ENCODE measurements at regions not wholly inside any gene's neighbourhood (a gene's known extent, or its start where the extent isn't known, plus 50 kb on each side); places are given as distances from the start of the nearest gene placed in this dataset.
A peak's percentile ranks its signal among the peaks of the same experiment; 100 is the strongest.

- Histone ChIP-seq H4K20me1 (ENCODE audit: control insufficient read depth, extremely low read depth, insufficient read depth, low read length) (no peaks in the 10 kb centered on the region), H3K9me3 (ENCODE audit: control insufficient read depth, insufficient read depth, low read depth, low read length) (no peaks in the 10 kb centered on the region), H3K27me3 (ENCODE audit: control insufficient read depth, insufficient read depth, low read length) (no peaks in the 10 kb centered on the region), H3K9ac (ENCODE audit: insufficient read depth, low read length) (no peak overlapping the region), H3K36me3 (ENCODE audit: control insufficient read depth, insufficient read depth, low read length) (no peaks in the 10 kb centered on the region), H2AFZ (ENCODE audit: low read length) (no peak overlapping the region), H3K27ac (ENCODE audit: insufficient read depth, low read length) (no peak overlapping the region), H3K79me2 (ENCODE audit: control insufficient read depth, insufficient read depth, low read length) (no peaks in the 10 kb centered on the region), H3K4me3 (replicated peaks in 1 of 4; ENCODE audit: control extremely low read depth in 1 of 4, insufficient read depth in 1 of 4, low read depth in 3 of 4, low read length in 4 of 4) (no peak overlapping the region), H3K4me1 (ENCODE audit: control insufficient read depth, extremely low read depth, insufficient read depth, low read length) (no peaks in the 10 kb centered on the region), H3K4me2 (ENCODE audit: extremely low read depth, insufficient read depth, low read length) (no peak overlapping the region)
- TF ChIP-seq EZH2 (IDR thresholded peaks at IDR 0.05; ENCODE audit: low read length, missing control alignments) (no peak), CTCF (conservative IDR thresholded peaks at IDR 0.05 in 1 of 2, IDR thresholded peaks at IDR 0.05 in 1 of 2; ENCODE audit: low read depth in 1 of 2, low read length in 2 of 2) (no peak)
- no peak for DNase-seq (ENCODE audit: low read depth in 2 of 2)
Measured at GRCh38 chr14:53228966-53229365, 75.8 kb upstream of the DDHD1 start.

- Histone ChIP-seq H3K4me2 (ENCODE audit: extremely low read depth, insufficient read depth, low read length) (no peak overlapping the region), H3K27ac (ENCODE audit: insufficient read depth, low read length) (no peak overlapping the region), H4K20me1 (ENCODE audit: control insufficient read depth, extremely low read depth, insufficient read depth, low read length) (no peaks in the 10 kb centered on the region), H3K9ac (ENCODE audit: insufficient read depth, low read length) (no peak overlapping the region), H3K79me2 (ENCODE audit: control insufficient read depth, insufficient read depth, low read length) (no peaks in the 10 kb centered on the region), H3K27me3 (ENCODE audit: control insufficient read depth, insufficient read depth, low read length) (no peaks in the 10 kb centered on the region), H3K9me3 (ENCODE audit: control insufficient read depth, insufficient read depth, low read depth, low read length) (no peaks in the 10 kb centered on the region), H3K4me1 (ENCODE audit: control insufficient read depth, extremely low read depth, insufficient read depth, low read length) (no peaks in the 10 kb centered on the region), H2AFZ (ENCODE audit: low read length) (no peak overlapping the region), H3K36me3 (ENCODE audit: control insufficient read depth, insufficient read depth, low read length) (no peaks in the 10 kb centered on the region), H3K4me3 (replicated peaks in 1 of 4; ENCODE audit: control extremely low read depth in 1 of 4, insufficient read depth in 1 of 4, low read depth in 3 of 4, low read length in 4 of 4) (no peak overlapping the region)
- TF ChIP-seq EZH2 (IDR thresholded peaks at IDR 0.05; ENCODE audit: low read length, missing control alignments), result no peak
- TF ChIP-seq CTCF (conservative IDR thresholded peaks at IDR 0.05 in 1 of 2, IDR thresholded peaks at IDR 0.05 in 1 of 2; ENCODE audit: low read depth in 1 of 2, low read length in 2 of 2), result no peak
- no peak for DNase-seq (ENCODE audit: low read depth in 2 of 2)
Measured at GRCh38 chr14:53227154-53227718, 74.1 kb upstream of the DDHD1 start.

- H3K4me1 ChIP-seq (ENCODE audit: control insufficient read depth, extremely low read depth, insufficient read depth, low read length), result no peaks in the 10 kb centered on the region
- no peaks in the 10 kb centered on the region for H3K27me3 ChIP-seq (ENCODE audit: control insufficient read depth, insufficient read depth, low read length)
- TF ChIP-seq CTCF (conservative IDR thresholded peaks at IDR 0.05 in 1 of 2, IDR thresholded peaks at IDR 0.05 in 1 of 2; ENCODE audit: low read depth in 1 of 2, low read length in 2 of 2), result no peak
- no peak for TF ChIP-seq EZH2 (IDR thresholded peaks at IDR 0.05; ENCODE audit: low read length, missing control alignments)
- H3K9ac ChIP-seq (ENCODE audit: insufficient read depth, low read length), result no peak overlapping the region
- no peak overlapping the region for H2AFZ ChIP-seq (ENCODE audit: low read length)
- no peaks in the 10 kb centered on the region for H4K20me1 ChIP-seq (ENCODE audit: control insufficient read depth, extremely low read depth, insufficient read depth, low read length)
- H3K4me2 ChIP-seq (ENCODE audit: extremely low read depth, insufficient read depth, low read length), result no peak overlapping the region
- H3K9me3 ChIP-seq (ENCODE audit: control insufficient read depth, insufficient read depth, low read depth, low read length), result no peaks in the 10 kb centered on the region
- H3K4me3 ChIP-seq (replicated peaks in 1 of 4; ENCODE audit: control extremely low read depth in 1 of 4, insufficient read depth in 1 of 4, low read depth in 3 of 4, low read length in 4 of 4), result no peak overlapping the region
- H3K27ac ChIP-seq (ENCODE audit: insufficient read depth, low read length), result no peak overlapping the region
- DNase-seq (ENCODE audit: low read depth in 2 of 2), result peak; percentile 1 to 65
- H3K36me3 ChIP-seq (ENCODE audit: control insufficient read depth, insufficient read depth, low read length), result no peaks in the 10 kb centered on the region
- no peaks in the 10 kb centered on the region for H3K79me2 ChIP-seq (ENCODE audit: control insufficient read depth, insufficient read depth, low read length)
Measured at GRCh38 chr14:53226553-53226952, 73.4 kb upstream of the DDHD1 start.

Measured in fibroblast of lung (primary cell).